ENCODE measurements at regions not wholly inside any gene's neighbourhood (a gene's known extent, or its start where the extent isn't known, plus 50 kb on each side); places are given as distances from the start of the nearest gene placed in this dataset.

DNA sequence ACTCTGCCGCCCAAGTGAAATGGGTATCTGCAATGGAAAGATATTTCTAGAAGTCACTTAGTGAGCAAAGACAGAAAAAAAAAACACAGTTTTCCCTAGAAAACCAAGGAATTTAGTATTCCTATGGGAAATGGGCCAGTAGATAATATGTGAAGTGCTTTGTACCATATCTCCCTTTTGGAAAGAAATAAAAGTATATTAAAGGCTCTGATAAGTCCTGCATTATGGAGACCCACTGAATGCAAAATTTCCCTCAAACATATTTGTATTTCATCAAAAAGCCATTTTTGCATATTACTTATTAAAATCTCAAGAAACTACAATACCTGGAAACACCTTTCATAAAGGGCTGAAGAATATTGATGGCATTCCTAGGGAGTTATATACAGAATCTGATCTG, 51.6 kb upstream of the DYNLRB2 start:
- TF ChIP-seq ARNT (IDR thresholded peaks at IDR 0.05) (no peak), SP1 (IDR thresholded peaks at IDR 0.05) (no peak), ELF4 (IDR thresholded peaks at IDR 0.05) (no peak), TARDBP (IDR thresholded peaks at IDR 0.05) (no peak), SUZ12 (IDR thresholded peaks at IDR 0.05) (no peak), BHLHE40 (IDR thresholded peaks at IDR 0.05; ENCODE audit: borderline replicate concordance) (no peak), ZNF384 (IDR thresholded peaks at IDR 0.05) (no peak), FOXA1 (IDR thresholded peaks at IDR 0.05) (no peak)
- TF ChIP-seq, protein P1, sequence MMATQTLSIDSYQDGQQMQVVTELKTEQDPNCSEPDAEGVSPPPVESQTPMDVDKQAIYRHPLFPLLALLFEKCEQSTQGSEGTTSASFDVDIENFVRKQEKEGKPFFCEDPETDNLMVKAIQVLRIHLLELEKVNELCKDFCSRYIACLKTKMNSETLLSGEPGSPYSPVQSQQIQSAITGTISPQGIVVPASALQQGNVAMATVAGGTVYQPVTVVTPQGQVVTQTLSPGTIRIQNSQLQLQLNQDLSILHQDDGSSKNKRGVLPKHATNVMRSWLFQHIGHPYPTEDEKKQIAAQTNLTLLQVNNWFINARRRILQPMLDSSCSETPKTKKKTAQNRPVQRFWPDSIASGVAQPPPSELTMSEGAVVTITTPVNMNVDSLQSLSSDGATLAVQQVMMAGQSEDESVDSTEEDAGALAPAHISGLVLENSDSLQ (IDR thresholded peaks at IDR 0.05), result no peak
- DNase-seq (ENCODE audit: extremely low spot score), result no peak
- CTCF ChIA-PET, result no interaction called here
- POLR2A ChIA-PET, result no interaction called here

DNA sequence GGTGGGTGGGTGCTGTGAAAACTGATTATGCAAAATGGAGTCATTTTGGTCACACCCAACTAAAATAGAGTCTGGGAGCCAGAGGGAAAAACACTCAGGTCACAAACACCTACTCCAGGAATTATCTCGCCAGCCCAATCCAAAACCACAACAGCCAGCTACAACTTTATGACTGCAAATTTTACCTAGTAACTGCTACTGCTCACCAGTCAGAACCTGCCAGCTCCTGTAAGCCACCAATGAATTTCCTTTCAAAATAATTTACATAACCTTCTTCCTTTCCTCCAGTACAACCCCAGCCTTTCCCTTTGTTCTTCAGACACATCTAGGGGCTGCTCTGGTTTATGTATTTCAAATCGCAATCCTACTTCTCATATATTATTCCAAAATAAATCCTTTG, 52.6 kb upstream of the DYNLRB2 start:
- TF ChIP-seq FOXA1 (IDR thresholded peaks at IDR 0.05) (no peak), ARNT (IDR thresholded peaks at IDR 0.05) (no peak), L3MBTL2 (conservative IDR thresholded peaks at IDR 0.05) (no peak), NFRKB (IDR thresholded peaks at IDR 0.05) (no peak), SUZ12 (IDR thresholded peaks at IDR 0.05) (no peak), BHLHE40 (IDR thresholded peaks at IDR 0.05; ENCODE audit: borderline replicate concordance) (no peak), HDGF (IDR thresholded peaks at IDR 0.05; ENCODE audit: borderline replicate concordance) (no peak), FOXM1 (IDR thresholded peaks at IDR 0.05; ENCODE audit: borderline replicate concordance) (no peak), CTBP1 (IDR thresholded peaks at IDR 0.05; ENCODE audit: borderline replicate concordance) (no peak), TARDBP (IDR thresholded peaks at IDR 0.05) (no peak), LEF1 (IDR thresholded peaks at IDR 0.05; ENCODE audit: borderline replicate concordance) (no peak), ZNF384 (IDR thresholded peaks at IDR 0.05) (no peak), SP1 (IDR thresholded peaks at IDR 0.05) (no peak), FOXK2 (IDR thresholded peaks at IDR 0.05) (no peak), ELF4 (IDR thresholded peaks at IDR 0.05) (no peak)
- TF ChIP-seq, protein P1 (IDR thresholded peaks at IDR 0.05), result no peak
- DNase-seq (ENCODE audit: extremely low spot score), result no peak
- ChIA-PET CTCF (no interaction called here), POLR2A (no interaction called here)

DNA sequence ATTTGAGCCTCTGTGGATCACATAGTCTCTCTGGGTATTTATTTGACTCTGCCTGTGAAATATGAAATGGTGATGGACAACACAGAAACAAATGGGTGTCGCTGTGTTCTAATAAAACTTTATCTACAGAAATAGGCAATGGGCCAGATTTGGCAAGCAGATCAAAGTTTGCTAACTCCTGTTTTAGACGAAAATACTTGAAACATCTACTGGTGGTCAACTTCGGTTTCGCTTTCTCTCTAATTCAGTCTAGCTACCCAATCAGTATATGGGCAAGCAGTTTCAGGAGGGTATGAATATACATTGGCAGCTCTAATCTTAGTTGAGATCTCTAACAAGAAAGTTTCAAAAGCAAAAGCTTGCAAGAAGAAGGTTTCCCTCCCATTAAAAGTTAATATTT, 60.1 kb upstream of the DYNLRB2 start:
- CTCF ChIA-PET, result interaction anchor here (0.8 kb wide), 1 partner anchor 14 kb away, joined by 3 read pairs; no protein-coding TSS in a partner anchor
- POLR2A ChIA-PET, result no interaction called here
- no peak for DNase-seq (ENCODE audit: extremely low spot score)
- TF ChIP-seq CTBP1 (IDR thresholded peaks at IDR 0.05; ENCODE audit: borderline replicate concordance) (no peak), L3MBTL2 (conservative IDR thresholded peaks at IDR 0.05) (no peak), ARNT (IDR thresholded peaks at IDR 0.05) (no peak), TARDBP (IDR thresholded peaks at IDR 0.05) (no peak), SP1 (IDR thresholded peaks at IDR 0.05) (no peak), ELF4 (IDR thresholded peaks at IDR 0.05) (no peak), FOXM1 (IDR thresholded peaks at IDR 0.05; ENCODE audit: borderline replicate concordance) (no peak), LEF1 (IDR thresholded peaks at IDR 0.05; ENCODE audit: borderline replicate concordance) (no peak), ZNF384 (IDR thresholded peaks at IDR 0.05) (no peak), NFRKB (IDR thresholded peaks at IDR 0.05) (no peak)
- TF ChIP-seq, protein P1 (IDR thresholded peaks at IDR 0.05), result no peak

DNA sequence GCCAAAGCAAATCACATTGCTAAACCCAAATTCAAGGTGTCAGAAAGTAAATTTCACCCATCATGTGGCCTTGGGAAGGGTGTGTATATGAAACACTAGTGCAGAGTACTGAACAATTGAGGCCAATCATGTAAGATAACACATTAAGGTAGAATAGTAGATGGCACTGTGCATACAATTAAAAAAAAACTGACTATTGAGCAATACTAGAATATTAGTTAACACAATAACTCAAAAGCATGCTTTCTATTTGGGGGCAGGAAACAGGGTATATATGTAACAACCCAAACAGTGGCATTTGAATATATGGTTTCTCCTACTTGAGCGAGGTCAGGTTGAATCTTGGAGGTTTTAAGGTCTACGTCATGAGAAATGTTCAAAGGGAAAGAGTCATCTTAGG, 63.0 kb upstream of the DYNLRB2 start:
- POLR2A ChIA-PET, result no interaction called here
- TF ChIP-seq, protein P1 (IDR thresholded peaks at IDR 0.05), result no peak
- TF ChIP-seq L3MBTL2 (conservative IDR thresholded peaks at IDR 0.05) (no peak), ELF4 (IDR thresholded peaks at IDR 0.05) (no peak), HDGF (IDR thresholded peaks at IDR 0.05; ENCODE audit: borderline replicate concordance) (no peak), LEF1 (IDR thresholded peaks at IDR 0.05; ENCODE audit: borderline replicate concordance) (no peak), CTBP1 (IDR thresholded peaks at IDR 0.05; ENCODE audit: borderline replicate concordance) (no peak), ARNT (IDR thresholded peaks at IDR 0.05) (no peak), FOXK2 (IDR thresholded peaks at IDR 0.05) (no peak)
- CTCF ChIA-PET, result no interaction called here
- DNase-seq (ENCODE audit: extremely low spot score), result no peak

DNA sequence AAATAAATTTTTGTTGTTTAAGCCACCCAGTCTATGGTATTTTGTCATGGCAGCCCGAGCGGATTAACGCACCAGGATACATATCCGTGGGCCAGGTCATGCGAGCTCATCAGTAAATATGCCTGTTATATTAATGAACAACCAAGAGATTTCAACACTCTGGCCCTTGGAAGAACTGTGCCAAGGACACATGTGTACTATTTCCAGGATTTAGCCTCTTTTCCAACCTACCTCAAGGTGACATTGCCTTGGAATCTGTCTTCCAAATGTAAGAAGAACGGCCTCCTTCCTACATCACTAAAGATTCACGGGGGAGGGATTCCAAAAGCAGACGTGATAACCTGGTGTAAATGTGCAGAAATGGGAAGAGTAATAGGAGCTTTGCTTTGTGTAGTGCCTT, 72.8 kb upstream of the DYNLRB2 start:
- no peak for DNase-seq (ENCODE audit: extremely low spot score)

More for the DNA sequence above, 72.8 kb upstream of the DYNLRB2 start:
- POLR2A ChIA-PET, result no interaction called here
- TF ChIP-seq FOXK2 (IDR thresholded peaks at IDR 0.05) (no peak), HDGF (IDR thresholded peaks at IDR 0.05; ENCODE audit: borderline replicate concordance) (no peak), SUZ12 (IDR thresholded peaks at IDR 0.05) (no peak), LEF1 (IDR thresholded peaks at IDR 0.05; ENCODE audit: borderline replicate concordance) (no peak), ELF4 (IDR thresholded peaks at IDR 0.05) (no peak)
- CTCF ChIA-PET, result no interaction called here
